ENCODE measurements at regions not wholly inside any gene's neighbourhood (a gene's known extent, or its start where the extent isn't known, plus 50 kb on each side); places are given as distances from the start of the nearest gene placed in this dataset.

GRCh38 chr2:203586696-203587095, 51.6 kb upstream of the RAPH1 start:
- TF ChIP-seq, protein P1, sequence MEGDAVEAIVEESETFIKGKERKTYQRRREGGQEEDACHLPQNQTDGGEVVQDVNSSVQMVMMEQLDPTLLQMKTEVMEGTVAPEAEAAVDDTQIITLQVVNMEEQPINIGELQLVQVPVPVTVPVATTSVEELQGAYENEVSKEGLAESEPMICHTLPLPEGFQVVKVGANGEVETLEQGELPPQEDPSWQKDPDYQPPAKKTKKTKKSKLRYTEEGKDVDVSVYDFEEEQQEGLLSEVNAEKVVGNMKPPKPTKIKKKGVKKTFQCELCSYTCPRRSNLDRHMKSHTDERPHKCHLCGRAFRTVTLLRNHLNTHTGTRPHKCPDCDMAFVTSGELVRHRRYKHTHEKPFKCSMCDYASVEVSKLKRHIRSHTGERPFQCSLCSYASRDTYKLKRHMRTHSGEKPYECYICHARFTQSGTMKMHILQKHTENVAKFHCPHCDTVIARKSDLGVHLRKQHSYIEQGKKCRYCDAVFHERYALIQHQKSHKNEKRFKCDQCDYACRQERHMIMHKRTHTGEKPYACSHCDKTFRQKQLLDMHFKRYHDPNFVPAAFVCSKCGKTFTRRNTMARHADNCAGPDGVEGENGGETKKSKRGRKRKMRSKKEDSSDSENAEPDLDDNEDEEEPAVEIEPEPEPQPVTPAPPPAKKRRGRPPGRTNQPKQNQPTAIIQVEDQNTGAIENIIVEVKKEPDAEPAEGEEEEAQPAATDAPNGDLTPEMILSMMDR (IDR thresholded peaks at IDR 0.05) = no peak
- no peak for TF ChIP-seq EP300 (IDR thresholded peaks at IDR 0.05)

All from ovary (tissue), 3 donors.